ENCODE measurements at regions not wholly inside any gene's neighbourhood (a gene's known extent, or its start where the extent isn't known, plus 50 kb on each side); places are given as distances from the start of the nearest gene placed in this dataset.

DNA sequence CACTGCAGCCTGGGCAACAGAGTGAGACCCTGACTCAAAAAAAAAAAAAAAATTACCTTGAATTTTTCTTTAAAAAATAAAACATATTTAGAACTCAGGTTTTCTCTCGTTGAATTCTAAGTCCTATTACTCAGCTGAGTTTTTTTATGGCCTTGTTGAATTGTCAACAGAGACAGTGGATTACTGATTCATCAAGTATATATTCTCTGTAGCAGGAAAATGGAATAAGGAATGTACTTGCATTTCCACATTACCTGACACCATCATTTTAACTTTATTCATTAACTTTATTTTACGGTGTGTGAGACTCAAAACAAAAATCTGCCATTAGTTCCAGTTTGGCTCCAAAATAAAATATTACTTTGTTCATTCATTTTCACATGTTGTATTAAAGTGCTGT lies 53.8 kb upstream of the APP start:
- H3K4me3 ChIP-seq (ENCODE audit: control insufficient read depth, low read depth, low read length) = no peak overlapping the region
- TF ChIP-seq, protein P1, sequence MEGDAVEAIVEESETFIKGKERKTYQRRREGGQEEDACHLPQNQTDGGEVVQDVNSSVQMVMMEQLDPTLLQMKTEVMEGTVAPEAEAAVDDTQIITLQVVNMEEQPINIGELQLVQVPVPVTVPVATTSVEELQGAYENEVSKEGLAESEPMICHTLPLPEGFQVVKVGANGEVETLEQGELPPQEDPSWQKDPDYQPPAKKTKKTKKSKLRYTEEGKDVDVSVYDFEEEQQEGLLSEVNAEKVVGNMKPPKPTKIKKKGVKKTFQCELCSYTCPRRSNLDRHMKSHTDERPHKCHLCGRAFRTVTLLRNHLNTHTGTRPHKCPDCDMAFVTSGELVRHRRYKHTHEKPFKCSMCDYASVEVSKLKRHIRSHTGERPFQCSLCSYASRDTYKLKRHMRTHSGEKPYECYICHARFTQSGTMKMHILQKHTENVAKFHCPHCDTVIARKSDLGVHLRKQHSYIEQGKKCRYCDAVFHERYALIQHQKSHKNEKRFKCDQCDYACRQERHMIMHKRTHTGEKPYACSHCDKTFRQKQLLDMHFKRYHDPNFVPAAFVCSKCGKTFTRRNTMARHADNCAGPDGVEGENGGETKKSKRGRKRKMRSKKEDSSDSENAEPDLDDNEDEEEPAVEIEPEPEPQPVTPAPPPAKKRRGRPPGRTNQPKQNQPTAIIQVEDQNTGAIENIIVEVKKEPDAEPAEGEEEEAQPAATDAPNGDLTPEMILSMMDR (IDR thresholded peaks at IDR 0.05; ENCODE audit: control insufficient read depth, insufficient read depth, low read depth, low read length, missing control alignments) = no peak
- no peak for DNase-seq (ENCODE audit: low read depth)
